ENCODE measurements at regions not wholly inside any gene's neighbourhood (a gene's known extent, or its start where the extent isn't known, plus 50 kb on each side); places are given as distances from the start of the nearest gene placed in this dataset.

- TF ChIP-seq MAX (CRISPR knock-in tag; IDR thresholded peaks at IDR 0.05) (no peak), STAT6 (CRISPR knock-in tag; conservative IDR thresholded peaks at IDR 0.05; ENCODE audit: low read depth) (no peak), CTCF (IDR thresholded peaks at IDR 0.05) (no peak)
Measured at GRCh38 chr3:168531116-168531515, 435.4 kb upstream of the GOLIM4 start.
